ENCODE measurements at regions not wholly inside any gene's neighbourhood (a gene's known extent, or its start where the extent isn't known, plus 50 kb on each side); places are given as distances from the start of the nearest gene placed in this dataset.

GRCh38 chr12:70149013-70149412 is 94.2 kb upstream of the CNOT2 start:
- no peak overlapping the region for H3K4me3 ChIP-seq (ENCODE audit: low read depth, low read length)
- DNase-seq (ENCODE audit: low read depth) = no peak
- TF ChIP-seq CTCF (IDR thresholded peaks at IDR 0.05; ENCODE audit: insufficient read depth, low read depth, low read length) = no peak

GRCh38 chr12:70149665-70150064 is 93.6 kb upstream of the CNOT2 start:
- no peak overlapping the region for H3K4me3 ChIP-seq (ENCODE audit: low read depth, low read length)
- TF ChIP-seq CTCF (IDR thresholded peaks at IDR 0.05; ENCODE audit: insufficient read depth, low read depth, low read length) = no peak
- no peak for DNase-seq (ENCODE audit: low read depth)

GRCh38 chr12:70150230-70150629 is 93.0 kb upstream of the CNOT2 start:
- no peak overlapping the region for H3K4me3 ChIP-seq (ENCODE audit: low read depth, low read length)
- no peak for DNase-seq (ENCODE audit: low read depth)
- no peak for TF ChIP-seq CTCF (IDR thresholded peaks at IDR 0.05; ENCODE audit: insufficient read depth, low read depth, low read length)

- DNase-seq (ENCODE audit: low read depth) = no peak
- H3K4me3 ChIP-seq (ENCODE audit: low read depth, low read length) = no peak overlapping the region
- no peak for TF ChIP-seq CTCF (IDR thresholded peaks at IDR 0.05; ENCODE audit: insufficient read depth, low read depth, low read length)
These were observed 91.2 kb upstream of the CNOT2 start for GRCh38 chr12:70151993-70152392.

GRCh38 chr12:70154087-70154638 is 89.1 kb upstream of the CNOT2 start:
- H3K4me3 ChIP-seq (ENCODE audit: low read depth, low read length) = no peak overlapping the region
- DNase-seq (ENCODE audit: low read depth) = no peak
- TF ChIP-seq CTCF (IDR thresholded peaks at IDR 0.05; ENCODE audit: insufficient read depth, low read depth, low read length) = no peak

- DNase-seq (ENCODE audit: low read depth) = no peak
- TF ChIP-seq CTCF (IDR thresholded peaks at IDR 0.05; ENCODE audit: insufficient read depth, low read depth, low read length) = no peak
- no peak overlapping the region for H3K4me3 ChIP-seq (ENCODE audit: low read depth, low read length)
These were observed 88.2 kb upstream of the CNOT2 start for GRCh38 chr12:70154960-70155589.

- no peak for DNase-seq (ENCODE audit: low read depth)
- no peak overlapping the region for H3K4me3 ChIP-seq (ENCODE audit: low read depth, low read length)
- no peak for TF ChIP-seq CTCF (IDR thresholded peaks at IDR 0.05; ENCODE audit: insufficient read depth, low read depth, low read length)
These were observed 86.1 kb upstream of the CNOT2 start for GRCh38 chr12:70157099-70157498.
